CD4-positive, CD25-positive, alpha-beta regulatory T cell (primary cell): ENCODE measurements at regions not wholly inside any gene's neighbourhood (a gene's known extent, or its start where the extent isn't known, plus 50 kb on each side); places are given as distances from the start of the nearest gene placed in this dataset.
A peak's percentile ranks its signal among the peaks of the same experiment; 100 is the strongest.

ENCODE experiments used
- ATAC-seq, 2 donors: fragments of 150-1000 bp; cut with Tn5 transposase; one replicate each; pipeline ENCODE4 v1.10.0; 2021; ENCODE audit warnings: low read depth in 2 of 2, moderate number of reproducible peaks in 2 of 2, moderate library complexity in 1 of 2
- DNase-seq, 3 donors: peaks; one replicate each; pipeline versions ENCODE4 v3.0.0 to v3.0.0-alpha.2; 2012 to 2022; ENCODE audit warnings: mixed read lengths in 1 of 3
- H3K27ac ChIP-seq: one replicate; pipeline ENCODE4 v1.7.0; 2013; ENCODE audit warnings: mild to moderate bottlenecking, low read length; ENCODE audit not compliant: insufficient read depth, poor library complexity, severe bottlenecking
- H3K27me3 ChIP-seq: one replicate; pipeline ENCODE4 v1.7.0; 2013; ENCODE audit warnings: low read length; ENCODE audit not compliant: control insufficient read depth, insufficient read depth
- H3K36me3 ChIP-seq: one replicate; pipeline ENCODE4 v1.7.0; 2013; ENCODE audit warnings: mild to moderate bottlenecking, low read length, moderate library complexity; ENCODE audit not compliant: control insufficient read depth, insufficient read depth
- H3K4me1 ChIP-seq: 2 replicates; pipeline ENCODE4 v1.7.0; 2013; ENCODE audit warnings: mild to moderate bottlenecking, low read length; ENCODE audit not compliant: insufficient read depth, control insufficient read depth, poor library complexity, severe bottlenecking
- H3K4me3 ChIP-seq: one replicate; pipeline ENCODE4 v1.7.0; 2013; ENCODE audit warnings: low read depth, mild to moderate bottlenecking, low read length, moderate library complexity
- H3K9me3 ChIP-seq, 2 experiments: 1 replicate in 1 of 2; 2 replicates in 1 of 2; pipeline ENCODE4 v1.7.0; 2013; ENCODE audit warnings: low read length in 2 of 2, mild to moderate bottlenecking in 1 of 2, moderate library complexity in 1 of 2; ENCODE audit not compliant: control insufficient read depth in 2 of 2
- H3K27ac Mint-ChIP-seq, 3 donors: one replicate each; pipeline ENCODE4 v1.8.0; 2020 to 2022; ENCODE audit warnings: mild to moderate bottlenecking in 3 of 3, mixed read lengths in 3 of 3, moderate library complexity in 2 of 3
- H3K27me3 Mint-ChIP-seq: one replicate; pipeline ENCODE4 v1.8.0; 2022; ENCODE audit warnings: mild to moderate bottlenecking, mixed read lengths
- H3K36me3 Mint-ChIP-seq: one replicate; pipeline ENCODE4 v1.8.0; 2020; ENCODE audit warnings: mixed read lengths
- H3K4me1 Mint-ChIP-seq, 4 donors: one replicate each; pipeline ENCODE4 v1.8.0; 2020 to 2022; ENCODE audit warnings: mixed read lengths in 4 of 4, mild to moderate bottlenecking in 1 of 4
- H3K4me3 Mint-ChIP-seq, 4 donors: one replicate each; pipeline ENCODE4 v1.8.0; 2020 to 2022; ENCODE audit warnings: mild to moderate bottlenecking in 4 of 4, mixed read lengths in 4 of 4, moderate library complexity in 3 of 4
- H3K9me3 Mint-ChIP-seq, 7 donors: one replicate each; pipeline ENCODE4 v1.8.0; 2020 to 2022; ENCODE audit warnings: mixed read lengths in 7 of 7, mild to moderate bottlenecking in 3 of 7, moderate library complexity in 2 of 7

- no peak for ATAC-seq
- no peak overlapping the region for H3K27ac Mint-ChIP-seq
Measured at GRCh38 chr22:22103078-22103875, 120.7 kb upstream of the TOP3B start.

GRCh38 chr22:22099833-22100812, 117.5 kb upstream of the TOP3B start:
- DNase-seq (peak in 1 of 3 donors; percentile 8), ATAC-seq (no peak)
- peaks cover 0 to 8% (median 0%) of the 10 kb centered on the region in 7 donors for H3K9me3 Mint-ChIP-seq
- H3K36me3 ChIP-seq, result no peaks in the 10 kb centered on the region
- H3K9me3 ChIP-seq, result no peaks in the 10 kb centered on the region
- H3K4me3 Mint-ChIP-seq, result no peak overlapping the region
- no peaks in the 10 kb centered on the region for H3K36me3 Mint-ChIP-seq
- peaks cover 19% of the 10 kb centered on the region for H3K27me3 Mint-ChIP-seq
- H3K4me3 ChIP-seq, result no peak overlapping the region
- no peaks in the 10 kb centered on the region for H3K4me1 Mint-ChIP-seq
- H3K27ac Mint-ChIP-seq, result no peak overlapping the region
- H3K4me1 ChIP-seq, result no peaks in the 10 kb centered on the region
- no peaks in the 10 kb centered on the region for H3K27me3 ChIP-seq
- H3K27ac ChIP-seq, result no peak overlapping the region

More at GRCh38 chr22:22103078-22103875, 120.7 kb upstream of the TOP3B start:
- no peaks in the 10 kb centered on the region for H3K4me1 Mint-ChIP-seq
- no peak overlapping the region for H3K27ac ChIP-seq
- H3K9me3 ChIP-seq, result no peaks in the 10 kb centered on the region
- peaks cover 12% of the 10 kb centered on the region for H3K27me3 Mint-ChIP-seq
- no peak overlapping the region for H3K4me3 ChIP-seq
- no peaks in the 10 kb centered on the region for H3K4me1 ChIP-seq
- H3K36me3 ChIP-seq, result no peaks in the 10 kb centered on the region
- no peaks in the 10 kb centered on the region for H3K9me3 Mint-ChIP-seq
- H3K4me3 Mint-ChIP-seq, result no peak overlapping the region
- H3K36me3 Mint-ChIP-seq, result no peaks in the 10 kb centered on the region
- no peaks in the 10 kb centered on the region for H3K27me3 ChIP-seq
- no peak for DNase-seq

GRCh38 chr22:22099194-22099486, 116.6 kb upstream of the TOP3B start:
- Mint-ChIP-seq H3K4me3 (no peak overlapping the region), H3K4me1 (no peaks in the 10 kb centered on the region), H3K9me3 (peaks cover 0 to 8% (median 0%) of the 10 kb centered on the region in 7 donors), H3K27me3 (peaks cover 24% of the 10 kb centered on the region), H3K27ac (peak overlapping the region in 1 of 3 donors; percentile 45), H3K36me3 (no peaks in the 10 kb centered on the region)
- Histone ChIP-seq H3K36me3 (no peaks in the 10 kb centered on the region), H3K27me3 (peaks cover 4% of the 10 kb centered on the region), H3K9me3 (no peaks in the 10 kb centered on the region), H3K4me1 (no peaks in the 10 kb centered on the region), H3K4me3 (no peak overlapping the region), H3K27ac (no peak overlapping the region)
- DNase-seq (no peak), ATAC-seq (no peak)

- Histone ChIP-seq H3K27me3 (peaks cover 4% of the 10 kb centered on the region), H3K4me3 (no peak overlapping the region), H3K36me3 (no peaks in the 10 kb centered on the region), H3K4me1 (no peaks in the 10 kb centered on the region), H3K9me3 (no peaks in the 10 kb centered on the region), H3K27ac (no peak overlapping the region)
- no peak overlapping the region for H3K4me3 Mint-ChIP-seq
- ATAC-seq (no peak), DNase-seq (no peak)
- H3K27ac Mint-ChIP-seq, result peak overlapping the region in 1 of 3 donors; percentile 45
- H3K9me3 Mint-ChIP-seq, result peaks cover 0 to 8% (median 0%) of the 10 kb centered on the region in 7 donors
- no peaks in the 10 kb centered on the region for H3K36me3 Mint-ChIP-seq
- peaks cover 24% of the 10 kb centered on the region for H3K27me3 Mint-ChIP-seq
- no peaks in the 10 kb centered on the region for H3K4me1 Mint-ChIP-seq
Measured at GRCh38 chr22:22098457-22099193, 116.0 kb upstream of the TOP3B start.

- peaks cover 33% of the 10 kb centered on the region for H3K27me3 Mint-ChIP-seq
- ATAC-seq, result no peak
- Histone ChIP-seq H3K27ac (no peak overlapping the region), H3K36me3 (no peaks in the 10 kb centered on the region), H3K4me1 (no peaks in the 10 kb centered on the region), H3K27me3 (peaks cover 4% of the 10 kb centered on the region), H3K4me3 (no peak overlapping the region), H3K9me3 (no peaks in the 10 kb centered on the region)
- H3K4me3 Mint-ChIP-seq, result no peak overlapping the region
- no peak for DNase-seq
- no peak overlapping the region for H3K27ac Mint-ChIP-seq
- no peaks in the 10 kb centered on the region for H3K36me3 Mint-ChIP-seq
- H3K9me3 Mint-ChIP-seq, result peaks cover 0 to 8% (median 0%) of the 10 kb centered on the region in 7 donors
- no peaks in the 10 kb centered on the region for H3K4me1 Mint-ChIP-seq
Measured at GRCh38 chr22:22097727-22098228, 115.2 kb upstream of the TOP3B start.

- Histone ChIP-seq H3K9me3 (no peaks in the 10 kb centered on the region), H3K4me1 (no peaks in the 10 kb centered on the region), H3K27me3 (peaks cover 8% of the 10 kb centered on the region), H3K4me3 (no peak overlapping the region), H3K36me3 (no peaks in the 10 kb centered on the region), H3K27ac (no peak overlapping the region)
- Mint-ChIP-seq H3K36me3 (no peaks in the 10 kb centered on the region), H3K27ac (no peak overlapping the region), H3K4me1 (no peaks in the 10 kb centered on the region), H3K9me3 (peaks cover 0 to 8% (median 0%) of the 10 kb centered on the region in 7 donors), H3K4me3 (no peak overlapping the region), H3K27me3 (peaks cover 34% of the 10 kb centered on the region)
- ATAC-seq, result no peak
- no peak for DNase-seq
Measured at GRCh38 chr22:22094921-22095320, 112.3 kb upstream of the TOP3B start.

GRCh38 chr22:22094514-22094913, 111.9 kb upstream of the TOP3B start:
- Histone ChIP-seq H3K36me3 (no peaks in the 10 kb centered on the region), H3K9me3 (no peaks in the 10 kb centered on the region), H3K27ac (no peak overlapping the region), H3K4me1 (no peaks in the 10 kb centered on the region), H3K4me3 (no peak overlapping the region), H3K27me3 (peaks cover 8% of the 10 kb centered on the region)
- no peaks in the 10 kb centered on the region for H3K4me1 Mint-ChIP-seq
- no peak for DNase-seq
- peaks cover 34% of the 10 kb centered on the region for H3K27me3 Mint-ChIP-seq
- no peak overlapping the region for H3K4me3 Mint-ChIP-seq
- ATAC-seq, result no peak
- peaks cover 0 to 8% (median 0%) of the 10 kb centered on the region in 7 donors for H3K9me3 Mint-ChIP-seq
- no peak overlapping the region for H3K27ac Mint-ChIP-seq
- no peaks in the 10 kb centered on the region for H3K36me3 Mint-ChIP-seq
